ENCODE measurements at regions not wholly inside any gene's neighbourhood (a gene's known extent, or its start where the extent isn't known, plus 50 kb on each side); places are given as distances from the start of the nearest gene placed in this dataset.
"Not testable (repeated sequence)": the region's sequence is repeated elsewhere in the genome, so short reads cannot be mapped to it uniquely, and the experiment has no call there.

DNA sequence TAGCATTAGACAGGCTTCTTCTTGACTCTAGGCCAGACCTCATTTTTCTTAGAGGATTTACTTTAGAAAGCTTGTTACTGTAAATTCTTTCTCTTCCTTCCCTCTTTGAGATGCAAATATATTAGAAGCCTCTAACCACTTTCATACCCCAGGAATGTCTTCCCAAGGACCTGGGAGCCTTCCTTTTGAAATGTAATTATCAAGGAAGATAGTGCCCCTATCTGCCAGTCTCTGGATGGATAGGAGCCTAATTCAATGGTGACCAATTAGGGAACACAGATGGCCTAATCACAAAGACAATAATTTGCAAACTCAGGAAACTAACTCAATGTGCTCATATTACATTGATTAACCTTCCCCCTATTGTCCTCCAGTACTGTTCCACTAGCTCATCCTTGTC, 145.6 kb upstream of the DCAF8L1 start:
- no peaks in the 10 kb centered on the region for H3K27me3 ChIP-seq (ENCODE audit: control insufficient read depth, insufficient read depth, low read length)
- H3K36me3 ChIP-seq (ENCODE audit: control insufficient read depth, insufficient read depth, low read length) = no peaks in the 10 kb centered on the region
- H3K4me3 ChIP-seq (ENCODE audit: low read depth, low read length) = no peak overlapping the region
- no peak for DNase-seq (ENCODE audit: low read depth)
- TF ChIP-seq, protein P1, sequence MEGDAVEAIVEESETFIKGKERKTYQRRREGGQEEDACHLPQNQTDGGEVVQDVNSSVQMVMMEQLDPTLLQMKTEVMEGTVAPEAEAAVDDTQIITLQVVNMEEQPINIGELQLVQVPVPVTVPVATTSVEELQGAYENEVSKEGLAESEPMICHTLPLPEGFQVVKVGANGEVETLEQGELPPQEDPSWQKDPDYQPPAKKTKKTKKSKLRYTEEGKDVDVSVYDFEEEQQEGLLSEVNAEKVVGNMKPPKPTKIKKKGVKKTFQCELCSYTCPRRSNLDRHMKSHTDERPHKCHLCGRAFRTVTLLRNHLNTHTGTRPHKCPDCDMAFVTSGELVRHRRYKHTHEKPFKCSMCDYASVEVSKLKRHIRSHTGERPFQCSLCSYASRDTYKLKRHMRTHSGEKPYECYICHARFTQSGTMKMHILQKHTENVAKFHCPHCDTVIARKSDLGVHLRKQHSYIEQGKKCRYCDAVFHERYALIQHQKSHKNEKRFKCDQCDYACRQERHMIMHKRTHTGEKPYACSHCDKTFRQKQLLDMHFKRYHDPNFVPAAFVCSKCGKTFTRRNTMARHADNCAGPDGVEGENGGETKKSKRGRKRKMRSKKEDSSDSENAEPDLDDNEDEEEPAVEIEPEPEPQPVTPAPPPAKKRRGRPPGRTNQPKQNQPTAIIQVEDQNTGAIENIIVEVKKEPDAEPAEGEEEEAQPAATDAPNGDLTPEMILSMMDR (IDR thresholded peaks at IDR 0.05; ENCODE audit: insufficient read depth, low read length, poor library complexity, severe bottlenecking) = no peak

DNA sequence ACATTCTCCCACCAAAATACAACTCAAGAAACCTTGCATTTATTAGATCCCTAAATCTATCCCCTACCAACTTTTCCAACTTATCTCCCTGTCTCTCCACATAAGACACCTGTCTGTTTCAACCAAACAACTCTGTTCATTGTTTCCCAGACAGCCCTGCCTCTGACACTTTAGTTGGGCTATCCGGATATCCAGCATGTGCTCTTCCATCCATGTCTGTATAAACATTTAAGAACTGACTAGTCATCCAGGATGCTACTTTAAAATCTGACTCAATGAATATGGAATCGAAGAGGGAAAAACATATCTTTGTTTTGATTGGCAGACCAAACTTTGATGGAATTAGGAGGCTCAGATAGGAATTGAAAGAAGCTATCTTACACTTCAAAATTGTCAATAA, 143.2 kb upstream of the DCAF8L1 start:
- DNase-seq (ENCODE audit: low read depth) = peak; percentile 47
- TF ChIP-seq, protein P1 (IDR thresholded peaks at IDR 0.05; ENCODE audit: insufficient read depth, low read length, poor library complexity, severe bottlenecking) = no peak
- Histone ChIP-seq H3K4me3 (ENCODE audit: low read depth, low read length) (no peak overlapping the region), H3K36me3 (ENCODE audit: control insufficient read depth, insufficient read depth, low read length) (no peaks in the 10 kb centered on the region), H3K27me3 (ENCODE audit: control insufficient read depth, insufficient read depth, low read length) (no peaks in the 10 kb centered on the region)

DNA sequence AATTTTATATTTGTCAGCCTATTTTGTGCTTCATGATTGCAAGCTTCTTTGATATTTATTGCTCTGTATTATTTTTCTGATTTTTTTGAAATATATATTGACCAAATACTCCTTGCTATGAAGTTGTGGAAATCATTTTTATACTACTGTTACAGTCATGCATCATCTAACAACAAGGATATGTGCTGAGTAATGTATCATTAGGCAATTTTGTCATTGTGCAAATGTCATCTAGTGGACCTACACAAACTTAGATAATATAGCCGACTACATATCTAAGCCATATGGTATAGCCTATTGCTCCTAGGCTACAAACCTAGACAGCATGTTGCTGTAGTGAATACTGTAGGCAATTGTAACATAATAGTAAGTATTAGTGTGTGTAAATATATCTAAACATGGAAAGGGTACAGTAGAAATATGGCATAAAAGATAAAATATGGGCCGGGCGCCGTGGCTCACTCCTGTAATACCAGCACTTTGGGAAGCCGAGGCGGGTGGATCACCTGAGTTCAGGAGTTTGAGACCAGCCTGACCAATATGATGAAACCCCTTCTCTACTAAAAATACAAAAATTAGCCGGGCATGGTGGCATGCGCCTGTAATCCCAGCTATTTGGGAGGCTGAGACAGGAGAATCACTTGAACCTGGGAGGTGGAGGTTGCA, 139.5 kb upstream of the DCAF8L1 start:
- DNase-seq (ENCODE audit: low read depth); H3K36me3 ChIP-seq (ENCODE audit: control insufficient read depth, insufficient read depth, low read length); H3K4me3 ChIP-seq (ENCODE audit: low read depth, low read length); H3K27me3 ChIP-seq (ENCODE audit: control insufficient read depth, insufficient read depth, low read length): not testable (repeated sequence)

DNA sequence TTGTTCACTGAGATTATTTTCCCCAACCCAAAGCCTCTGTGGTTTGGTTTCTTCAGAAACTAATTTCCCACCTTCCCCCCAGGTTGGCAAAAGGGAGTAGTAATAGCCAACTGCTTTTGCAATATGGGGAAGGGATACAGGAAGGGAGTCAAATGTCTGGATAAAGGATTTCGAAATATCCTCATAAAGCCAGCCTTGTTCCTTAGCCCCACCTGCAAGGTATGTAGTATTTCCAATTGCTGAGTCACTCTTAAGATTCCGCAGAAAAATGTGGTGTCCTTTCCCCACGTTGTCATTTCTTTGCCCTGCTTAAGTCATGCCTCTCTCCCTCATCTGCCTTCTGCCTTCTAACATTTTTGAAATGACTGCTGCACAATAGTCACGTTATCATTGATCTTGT, 138.8 kb upstream of the DCAF8L1 start:
- no peaks in the 10 kb centered on the region for H3K27me3 ChIP-seq (ENCODE audit: control insufficient read depth, insufficient read depth, low read length)
- no peaks in the 10 kb centered on the region for H3K36me3 ChIP-seq (ENCODE audit: control insufficient read depth, insufficient read depth, low read length)
- TF ChIP-seq, protein P1 (IDR thresholded peaks at IDR 0.05; ENCODE audit: insufficient read depth, low read length, poor library complexity, severe bottlenecking) = no peak
- peak; percentile 31 for DNase-seq (ENCODE audit: low read depth)
- no peak overlapping the region for H3K4me3 ChIP-seq (ENCODE audit: low read depth, low read length)

DNA sequence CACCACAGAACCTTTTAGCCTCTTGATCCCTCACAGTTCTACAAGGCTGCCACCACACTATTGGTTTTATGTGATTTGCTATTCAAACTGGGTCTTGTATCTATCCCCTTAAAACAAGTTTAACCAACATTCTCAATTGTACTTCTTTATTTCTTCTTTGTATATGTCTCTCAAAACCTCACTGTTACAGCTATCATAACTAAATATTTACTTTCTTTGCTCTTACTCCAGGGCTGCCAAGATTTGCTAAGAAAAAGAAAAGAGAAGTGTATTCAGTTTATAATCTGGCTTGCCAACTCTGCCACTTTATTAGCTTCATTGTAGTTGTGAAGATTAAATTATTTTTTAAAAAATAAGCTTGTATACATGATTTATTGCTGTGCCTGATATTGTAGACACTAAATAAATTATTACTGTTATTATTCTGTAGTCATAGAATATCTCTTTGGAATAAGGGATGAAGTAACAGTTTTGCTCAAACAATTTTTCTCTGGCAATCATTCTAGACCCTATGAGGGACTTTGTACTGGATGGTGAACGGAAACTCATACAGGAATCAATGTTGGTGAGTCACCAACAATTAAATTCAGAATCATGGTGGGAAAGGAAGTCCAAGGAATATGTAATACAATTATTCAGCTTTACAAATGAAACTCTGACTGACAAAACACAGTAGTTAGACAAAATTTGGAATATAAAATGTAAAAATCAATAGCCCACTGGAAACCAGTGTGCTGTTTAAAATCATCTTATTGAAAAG, 127.1 kb upstream of the DCAF8L1 start:
- TF ChIP-seq, protein P1 (IDR thresholded peaks at IDR 0.05; ENCODE audit: insufficient read depth, low read length, poor library complexity, severe bottlenecking) = no peak
- Histone ChIP-seq H3K4me3 (ENCODE audit: low read depth, low read length) (no peak overlapping the region), H3K27me3 (ENCODE audit: control insufficient read depth, insufficient read depth, low read length) (no peaks in the 10 kb centered on the region), H3K36me3 (ENCODE audit: control insufficient read depth, insufficient read depth, low read length) (no peaks in the 10 kb centered on the region)
- DNase-seq (ENCODE audit: low read depth) = no peak

DNA sequence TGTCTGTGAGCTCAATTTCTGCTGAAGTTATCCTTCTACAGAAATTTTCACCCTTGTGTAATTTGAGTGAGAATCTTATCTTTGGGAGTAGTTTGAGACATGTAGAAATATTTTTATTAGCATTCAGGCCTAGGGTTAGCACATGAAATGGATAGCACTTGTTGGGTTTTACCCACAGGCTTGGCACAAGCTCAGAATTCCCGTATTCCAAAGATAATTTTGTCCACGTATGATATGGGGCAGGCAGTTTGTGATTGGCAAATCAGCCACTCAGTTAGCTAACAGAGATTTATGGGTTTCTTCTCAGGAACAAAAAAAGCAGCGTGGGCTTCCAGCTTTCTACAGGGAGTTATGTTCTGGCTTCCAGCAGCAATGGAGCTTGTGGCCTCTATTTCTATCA, 117.9 kb upstream of the DCAF8L1 start:
- H3K36me3 ChIP-seq (ENCODE audit: control insufficient read depth, insufficient read depth, low read length) = no peaks in the 10 kb centered on the region
- no peak overlapping the region for H3K4me3 ChIP-seq (ENCODE audit: low read depth, low read length)
- TF ChIP-seq, protein P1 (IDR thresholded peaks at IDR 0.05; ENCODE audit: insufficient read depth, low read length, poor library complexity, severe bottlenecking) = no peak
- H3K27me3 ChIP-seq (ENCODE audit: control insufficient read depth, insufficient read depth, low read length) = no peaks in the 10 kb centered on the region
- DNase-seq (ENCODE audit: low read depth) = no peak

All from kidney epithelial cell (primary cell).